ENCODE measurements at regions not wholly inside any gene's neighbourhood (a gene's known extent, or its start where the extent isn't known, plus 50 kb on each side); places are given as distances from the start of the nearest gene placed in this dataset.
"Not testable (repeated sequence)": the region's sequence is repeated elsewhere in the genome, so short reads cannot be mapped to it uniquely, and the experiment has no call there.

- DNase-seq (ENCODE audit: low read depth), result no peak
Measured at GRCh38 chr3:87581240-87581639, 304.9 kb upstream of the POU1F1 start.

- DNase-seq (ENCODE audit: low read depth), result no peak
Measured at GRCh38 chr3:87576752-87577151, 300.4 kb upstream of the POU1F1 start.

- DNase-seq (ENCODE audit: low read depth), result no peak
Measured at GRCh38 chr3:87575550-87575949, 299.2 kb upstream of the POU1F1 start.

GRCh38 chr3:87568331-87568730 is 291.9 kb upstream of the POU1F1 start:
- DNase-seq (ENCODE audit: low read depth), result no peak

GRCh38 chr3:87564438-87564837 is 288.1 kb upstream of the POU1F1 start:
- no peak for DNase-seq (ENCODE audit: low read depth)

- no peak for DNase-seq (ENCODE audit: low read depth)
Measured at GRCh38 chr3:87563712-87564111, 287.3 kb upstream of the POU1F1 start.

- no peak for DNase-seq (ENCODE audit: low read depth)
Measured at GRCh38 chr3:87558492-87558891, 282.1 kb upstream of the POU1F1 start.

GRCh38 chr3:87555290-87555689 is 278.9 kb upstream of the POU1F1 start:
- DNase-seq (ENCODE audit: low read depth), result no peak

GRCh38 chr3:87553058-87553457 is 276.7 kb upstream of the POU1F1 start:
- DNase-seq (ENCODE audit: low read depth), result no peak

- DNase-seq (ENCODE audit: low read depth), result no peak
Measured at GRCh38 chr3:87550892-87551291, 274.5 kb upstream of the POU1F1 start.

- no peak for DNase-seq (ENCODE audit: low read depth)
Measured at GRCh38 chr3:87549208-87549607, 272.8 kb upstream of the POU1F1 start.

GRCh38 chr3:87548271-87548670 is 271.9 kb upstream of the POU1F1 start:
- DNase-seq (ENCODE audit: low read depth), result no peak

- DNase-seq (ENCODE audit: low read depth), result no peak
Measured at GRCh38 chr3:87546216-87546615, 269.8 kb upstream of the POU1F1 start.

- DNase-seq (ENCODE audit: low read depth), result not testable (repeated sequence)
Measured at GRCh38 chr3:87543408-87543807, 267.0 kb upstream of the POU1F1 start.

- DNase-seq (ENCODE audit: low read depth), result no peak
Measured at GRCh38 chr3:87541723-87542122, 265.3 kb upstream of the POU1F1 start.

- DNase-seq (ENCODE audit: low read depth), result not testable (repeated sequence)
Measured at GRCh38 chr3:87538722-87539121, 262.3 kb upstream of the POU1F1 start.

GRCh38 chr3:87509401-87509800 is 233.0 kb upstream of the POU1F1 start:
- no peak for DNase-seq (ENCODE audit: low read depth)

- no peak for DNase-seq (ENCODE audit: low read depth)
Measured at GRCh38 chr3:87508921-87509320, 232.5 kb upstream of the POU1F1 start.

GRCh38 chr3:87507753-87508152 is 231.4 kb upstream of the POU1F1 start:
- no peak for DNase-seq (ENCODE audit: low read depth)

GRCh38 chr3:87503900-87504498 is 227.6 kb upstream of the POU1F1 start:
- peak; percentile 30 for DNase-seq (ENCODE audit: low read depth)

- no peak for DNase-seq (ENCODE audit: low read depth)
Measured at GRCh38 chr3:87501076-87501475, 224.7 kb upstream of the POU1F1 start.

- no peak for DNase-seq (ENCODE audit: low read depth)
Measured at GRCh38 chr3:87498358-87499080, 222.1 kb upstream of the POU1F1 start.

- DNase-seq (ENCODE audit: low read depth), result no peak
Measured at GRCh38 chr3:87495938-87496337, 219.6 kb upstream of the POU1F1 start.

- DNase-seq (ENCODE audit: low read depth), result no peak
Measured at GRCh38 chr3:87494264-87494663, 217.9 kb upstream of the POU1F1 start.
